Epithelial cell of esophagus (primary cell): ENCODE measurements at regions not wholly inside any gene's neighbourhood (a gene's known extent, or its start where the extent isn't known, plus 50 kb on each side); places are given as distances from the start of the nearest gene placed in this dataset.
A peak's percentile ranks its signal among the peaks of the same experiment; 100 is the strongest.

Experiments
- DNase-seq: peaks from one replicate; pipeline ENCODE4 v3.0.0; 2010; ENCODE audit warnings: low read depth
- H3K4me3 ChIP-seq: 2 replicates; pipeline ENCODE4 v1.5.1; 2011; ENCODE audit warnings: mild to moderate bottlenecking, low read length, control low read depth
- CTCF ChIP-seq: IDR thresholded peaks from 2 replicates; pipeline ENCODE4 v1.5.1; 2011; ENCODE audit warnings: low read depth, mild to moderate bottlenecking, low read length, control low read depth, inconsistent platforms; ENCODE audit not compliant: insufficient read depth; ENCODE audit errors: missing control alignments

GRCh38 chr5:158560170-158560569, 539.5 kb downstream of the EBF1 start:
- DNase-seq = peak; percentile 77
- no peak for TF ChIP-seq CTCF
- H3K4me3 ChIP-seq = no peak overlapping the region

- no peak for DNase-seq
- TF ChIP-seq CTCF = no peak
- H3K4me3 ChIP-seq = no peak overlapping the region
These were observed 540.1 kb downstream of the EBF1 start for GRCh38 chr5:158559643-158560042.

- no peak overlapping the region for H3K4me3 ChIP-seq
- no peak for DNase-seq
- no peak for TF ChIP-seq CTCF
These were observed 540.6 kb downstream of the EBF1 start for GRCh38 chr5:158559066-158559465.

GRCh38 chr5:158553962-158554336, 545.8 kb downstream of the EBF1 start:
- no peak overlapping the region for H3K4me3 ChIP-seq
- DNase-seq = no peak
- TF ChIP-seq CTCF = no peak

GRCh38 chr5:158553195-158553961, 546.3 kb downstream of the EBF1 start:
- no peak overlapping the region for H3K4me3 ChIP-seq
- DNase-seq = no peak
- no peak for TF ChIP-seq CTCF

GRCh38 chr5:158552241-158552640, 547.5 kb downstream of the EBF1 start:
- no peak for TF ChIP-seq CTCF
- no peak for DNase-seq
- no peak overlapping the region for H3K4me3 ChIP-seq

GRCh38 chr5:158549311-158549710, 550.4 kb downstream of the EBF1 start:
- no peak overlapping the region for H3K4me3 ChIP-seq
- DNase-seq = no peak
- no peak for TF ChIP-seq CTCF
